Sigmoid colon (tissue), 4 donors: ENCODE measurements at regions not wholly inside any gene's neighbourhood (a gene's known extent, or its start where the extent isn't known, plus 50 kb on each side); places are given as distances from the start of the nearest gene placed in this dataset.

ENCODE experiments used
- EP300 ChIP-seq, 4 donors: sonication (generic); formaldehyde crosslinking; IDR thresholded peaks; one replicate each; pipeline ENCODE4 v1.6.1; 2017; ENCODE audit warnings: antibody characterized with exemption in 4 of 4
- POLR2AphosphoS5 ChIP-seq, 4 donors: sonication (generic); formaldehyde crosslinking; IDR thresholded peaks; one replicate each; pipeline ENCODE4 v1.6.1; 2017; ENCODE audit warnings: antibody characterized with exemption in 4 of 4

DNA sequence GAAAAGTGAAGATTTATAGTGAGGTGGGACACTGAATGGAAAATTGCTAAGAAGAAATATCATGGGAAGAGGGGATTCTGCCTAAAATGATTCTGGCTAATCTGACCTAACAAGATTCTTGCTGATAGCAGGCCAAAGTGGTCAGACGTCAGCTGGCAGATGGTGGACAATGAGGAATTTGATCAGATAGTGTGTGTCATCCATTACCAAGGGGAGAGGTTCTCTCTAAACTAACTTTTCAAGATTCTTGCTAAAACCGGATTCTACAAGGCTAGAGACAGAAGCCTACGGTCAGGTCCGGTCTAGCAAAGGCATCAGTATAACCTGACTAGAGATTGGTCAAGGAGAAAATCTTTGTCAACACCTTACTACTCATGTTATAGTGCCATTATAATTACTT is 306.0 kb downstream of the ZNF608 start:
- TF ChIP-seq EP300 (IDR thresholded peaks at IDR 0.05) (no peak), POLR2AphosphoS5 (IDR thresholded peaks at IDR 0.05) (no peak)
